OCI-LY3 (cell line): ENCODE measurements at regions not wholly inside any gene's neighbourhood (a gene's known extent, or its start where the extent isn't known, plus 50 kb on each side); places are given as distances from the start of the nearest gene placed in this dataset.

Experiments used
- H2AFZ ChIP-seq: fragments of 200-600, 300-600 bp; shearing (Covaris generic); 2 replicates; pipeline ENCODE4 v1.6.0; 2014; ENCODE audit warnings: antibody characterized with exemption, low read depth, low read length
- H3K27ac ChIP-seq: fragments of 200-600, 300-600 bp; sonication (generic); 2 replicates; pipeline ENCODE4 v1.5.1; 2014; ENCODE audit warnings: mild to moderate bottlenecking, low read length, moderate library complexity, mixed read lengths
- H3K27me3 ChIP-seq: fragments of 200-600, 300-600 bp; sonication (generic); 2 replicates; pipeline ENCODE4 v1.6.1; 2014; ENCODE audit warnings: low read depth, low read length, mixed read lengths
- H3K36me3 ChIP-seq: fragments of 200-600, 300-600 bp; sonication (generic); replicated peaks from 2 replicates; pipeline ENCODE3; 2014; ENCODE audit warnings: low read depth, low read length, mixed read lengths
- H3K4me1 ChIP-seq: fragments of 300-600, 200-600 bp; sonication (generic); 2 replicates; pipeline ENCODE4 v1.6.1; 2014; ENCODE audit warnings: low read length, mixed read lengths
- H3K4me2 ChIP-seq: fragments of 200-600, 300-600 bp; sonication (generic); 2 replicates; pipeline ENCODE4 v1.6.1; 2014; ENCODE audit warnings: low read length, mixed read lengths
- H3K4me3 ChIP-seq: fragments of 300-600, 200-600 bp; sonication (generic); 2 replicates; pipeline ENCODE4 v1.5.1; 2014; ENCODE audit warnings: antibody characterized with exemption, mild to moderate bottlenecking, low read length, moderate library complexity
- H3K79me2 ChIP-seq: fragments of 300-600, 200-600 bp; shearing (Covaris generic); 2 replicates; pipeline ENCODE4 v1.6.1; 2014; ENCODE audit warnings: mild to moderate bottlenecking, low read length, mixed read lengths
- H3K9ac ChIP-seq: fragments of 300-600, 200-600 bp; shearing (Covaris generic); 2 replicates; pipeline ENCODE4 v1.6.0; 2014; ENCODE audit warnings: mild to moderate bottlenecking, low read length, moderate library complexity
- H3K9me3 ChIP-seq: fragments of 200-600, 300-600 bp; shearing (Covaris generic); 2 replicates; pipeline ENCODE4 v1.6.1; 2014; ENCODE audit warnings: low read length, mixed read lengths; ENCODE audit not compliant: insufficient read depth
- H4K20me1 ChIP-seq: fragments of 200-600, 300-600 bp; sonication (generic); 2 replicates; pipeline ENCODE4 v1.6.1; 2016; ENCODE audit warnings: low read length, mixed read lengths; ENCODE audit not compliant: insufficient read depth
- EZH2phosphoT487 ChIP-seq: fragments of 200-600 bp; shearing (Covaris generic); IDR thresholded peaks from 2 replicates; pipeline ENCODE4 v1.6.1; 2018; ENCODE audit warnings: antibody characterized with exemption, mixed run types, low read depth
- TF ChIP-seq, protein P1 (sequence below): fragments of 200-600, 300-600 bp; sonication (generic); IDR thresholded peaks from 2 replicates; pipeline ENCODE4 v1.5.1; 2014; ENCODE audit warnings: antibody characterized with exemption, low read length, low read depth

DNA sequence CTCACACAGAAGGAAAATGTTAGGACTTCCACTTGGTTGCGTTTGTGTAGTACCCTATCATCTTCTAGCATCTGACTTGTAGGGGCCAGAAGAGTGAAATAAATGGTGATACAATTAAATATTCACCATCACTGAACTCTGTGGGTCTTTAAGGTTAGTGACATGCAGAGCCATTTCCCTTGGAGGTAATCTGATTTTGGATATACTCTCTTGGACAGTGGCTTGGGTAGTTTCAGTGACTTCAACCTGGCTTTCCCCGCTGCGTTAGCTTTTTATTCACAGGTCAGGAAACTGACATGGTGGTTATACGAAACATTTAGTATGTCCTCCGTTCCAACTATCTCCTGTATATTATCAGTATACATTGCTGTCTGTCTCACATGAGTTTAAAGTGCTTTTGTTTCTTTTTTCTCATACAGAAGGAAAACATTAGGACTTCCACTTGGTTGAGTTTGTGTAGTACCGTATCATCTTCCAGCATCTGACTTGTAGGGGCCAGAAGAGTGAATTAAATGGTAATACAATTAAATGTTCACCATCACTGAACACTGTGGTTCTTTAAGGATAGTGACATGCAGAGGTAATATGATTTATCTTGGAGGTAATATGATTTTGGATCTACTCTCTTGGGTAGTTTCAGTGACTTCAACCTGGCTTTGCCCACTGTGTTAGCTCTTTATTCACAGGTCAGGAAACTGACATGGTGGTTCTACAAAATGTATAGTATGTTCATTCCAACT is 883.6 kb downstream of the TAF11L14 start:
- TF ChIP-seq, protein P1, sequence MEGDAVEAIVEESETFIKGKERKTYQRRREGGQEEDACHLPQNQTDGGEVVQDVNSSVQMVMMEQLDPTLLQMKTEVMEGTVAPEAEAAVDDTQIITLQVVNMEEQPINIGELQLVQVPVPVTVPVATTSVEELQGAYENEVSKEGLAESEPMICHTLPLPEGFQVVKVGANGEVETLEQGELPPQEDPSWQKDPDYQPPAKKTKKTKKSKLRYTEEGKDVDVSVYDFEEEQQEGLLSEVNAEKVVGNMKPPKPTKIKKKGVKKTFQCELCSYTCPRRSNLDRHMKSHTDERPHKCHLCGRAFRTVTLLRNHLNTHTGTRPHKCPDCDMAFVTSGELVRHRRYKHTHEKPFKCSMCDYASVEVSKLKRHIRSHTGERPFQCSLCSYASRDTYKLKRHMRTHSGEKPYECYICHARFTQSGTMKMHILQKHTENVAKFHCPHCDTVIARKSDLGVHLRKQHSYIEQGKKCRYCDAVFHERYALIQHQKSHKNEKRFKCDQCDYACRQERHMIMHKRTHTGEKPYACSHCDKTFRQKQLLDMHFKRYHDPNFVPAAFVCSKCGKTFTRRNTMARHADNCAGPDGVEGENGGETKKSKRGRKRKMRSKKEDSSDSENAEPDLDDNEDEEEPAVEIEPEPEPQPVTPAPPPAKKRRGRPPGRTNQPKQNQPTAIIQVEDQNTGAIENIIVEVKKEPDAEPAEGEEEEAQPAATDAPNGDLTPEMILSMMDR = no peak
- no peak for TF ChIP-seq EZH2phosphoT487
- Histone ChIP-seq H3K9ac (no peak overlapping the region), H3K27ac (no peak overlapping the region), H3K27me3 (no peaks in the 10 kb centered on the region), H3K79me2 (no peaks in the 10 kb centered on the region), H3K4me1 (no peaks in the 10 kb centered on the region), H3K4me3 (no peak overlapping the region), H3K36me3 (no peaks in the 10 kb centered on the region), H3K9me3 (no peaks in the 10 kb centered on the region), H2AFZ (no peak overlapping the region), H4K20me1 (no peaks in the 10 kb centered on the region), H3K4me2 (no peak overlapping the region)

- no peaks in the 10 kb centered on the region for H4K20me1 ChIP-seq
- no peaks in the 10 kb centered on the region for H3K36me3 ChIP-seq
- H3K27me3 ChIP-seq = no peaks in the 10 kb centered on the region
- no peaks in the 10 kb centered on the region for H3K79me2 ChIP-seq
- H3K4me2 ChIP-seq = no peak overlapping the region
- no peak overlapping the region for H3K27ac ChIP-seq
- H2AFZ ChIP-seq = no peak overlapping the region
- no peaks in the 10 kb centered on the region for H3K4me1 ChIP-seq
- H3K4me3 ChIP-seq = no peak overlapping the region
- H3K9ac ChIP-seq = no peak overlapping the region
- H3K9me3 ChIP-seq = no peaks in the 10 kb centered on the region
- TF ChIP-seq EZH2phosphoT487 = no peak
- TF ChIP-seq, protein P1 = no peak
Observed at GRCh38 chr5:18523380-18523779, 889.1 kb downstream of the TAF11L14 start.

DNA sequence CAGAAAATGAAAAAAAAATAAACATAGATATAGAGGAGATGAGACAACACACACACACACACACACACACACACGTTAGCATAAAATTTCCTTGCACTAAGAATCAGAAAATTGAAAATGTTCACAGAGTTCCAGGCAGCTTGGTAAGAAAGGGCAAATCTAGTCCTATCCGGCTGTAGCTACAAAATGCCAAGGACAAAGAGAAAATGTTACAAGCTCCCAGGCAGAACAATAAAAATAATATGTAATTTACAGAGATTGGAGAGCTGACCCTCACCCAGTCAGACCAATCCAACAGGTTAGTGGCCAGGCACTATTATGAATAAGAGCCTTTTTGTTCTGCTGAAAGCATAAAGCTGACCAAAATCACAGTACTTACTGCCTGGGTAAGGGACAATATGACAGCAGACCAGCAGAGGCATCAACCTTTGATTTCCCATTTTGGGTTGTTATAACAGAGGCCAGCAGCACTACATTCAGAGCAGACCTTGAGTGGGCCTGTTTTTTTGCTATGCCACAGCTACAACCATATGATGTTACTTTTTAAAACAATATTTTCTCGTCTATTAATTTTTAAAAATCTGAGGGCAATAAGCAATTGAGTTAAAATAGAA is 892.6 kb downstream of the TAF11L14 start:
- Histone ChIP-seq H3K9ac (no peak overlapping the region), H2AFZ (no peak overlapping the region), H3K27me3 (no peaks in the 10 kb centered on the region), H3K4me2 (no peak overlapping the region), H3K4me3 (no peak overlapping the region), H4K20me1 (no peaks in the 10 kb centered on the region), H3K79me2 (no peaks in the 10 kb centered on the region), H3K9me3 (no peaks in the 10 kb centered on the region), H3K4me1 (no peaks in the 10 kb centered on the region), H3K27ac (no peak overlapping the region), H3K36me3 (no peaks in the 10 kb centered on the region)
- TF ChIP-seq, protein P1 = no peak

GRCh38 chr5:18533137-18533536 is 898.9 kb downstream of the TAF11L14 start:
- Histone ChIP-seq H3K27ac (no peak overlapping the region), H3K9ac (no peak overlapping the region), H3K4me1 (no peaks in the 10 kb centered on the region), H3K4me2 (no peak overlapping the region), H3K27me3 (no peaks in the 10 kb centered on the region), H2AFZ (no peak overlapping the region), H3K79me2 (no peaks in the 10 kb centered on the region), H3K9me3 (no peaks in the 10 kb centered on the region), H3K4me3 (no peak overlapping the region), H3K36me3 (no peaks in the 10 kb centered on the region), H4K20me1 (no peaks in the 10 kb centered on the region)
- TF ChIP-seq, protein P1 = no peak
- no peak for TF ChIP-seq EZH2phosphoT487
